Left lung (tissue), 4 donors: ENCODE measurements at regions not wholly inside any gene's neighbourhood (a gene's known extent, or its start where the extent isn't known, plus 50 kb on each side); places are given as distances from the start of the nearest gene placed in this dataset.

Source experiments
- ATAC-seq: fragments of 200-7000 bp; cut with Tn5 transposase; one replicate; pipeline ENCODE4 v1.9.1; 2020; ENCODE audit warnings: moderate library complexity
- DNase-seq, 4 donors: peaks; one replicate each; pipeline ENCODE4 v3.0.0-alpha.2; 2013 to 2020
- H3K27ac ChIP-seq, 2 donors: fragments of 200-600 bp; sonication (generic) in 1 of 2; one replicate each; pipeline versions ENCODE4 v1.5.0 to v1.8.0; 2020 to 2021
- H3K27me3 ChIP-seq, 2 donors: fragments of 200-600 bp; sonication (generic) in 1 of 2; one replicate each; pipeline versions ENCODE4 v1.5.0 to v1.8.0; 2020 to 2021
- H3K36me3 ChIP-seq, 2 donors: fragments of 200-600 bp; sonication (generic) in 1 of 2; one replicate each; pipeline versions ENCODE4 v1.5.0 to v1.8.0; 2020 to 2021
- H3K4me1 ChIP-seq, 2 donors: fragments of 200-600 bp; one replicate each; pipeline ENCODE4 v1.8.0; 2021
- H3K4me3 ChIP-seq, 2 donors: fragments of 200-600 bp; sonication (generic) in 1 of 2; one replicate each; pipeline versions ENCODE4 v1.5.0 to v1.8.0; 2020 to 2021; ENCODE audit warnings: mild to moderate bottlenecking in 1 of 2
- H3K9me3 ChIP-seq, 2 donors: fragments of 200-600 bp; sonication (generic) in 1 of 2; one replicate each; pipeline versions ENCODE4 v1.5.0 to v1.8.0; 2020 to 2021
- CTCF ChIP-seq, 2 donors: fragments of 200-600 bp; sonication (generic) in 1 of 2; IDR thresholded peaks; one replicate each; pipeline versions ENCODE4 v1.5.0 to v1.8.0; 2021; ENCODE audit warnings: antibody characterized with exemption in 2 of 2
- intact Hi-C, 2 donors: fragments of 100-400 bp; cut with DNase I; formaldehyde crosslinking; loops; one replicate each; pipeline versions ENCODE4 v1.11.2 to v1.14.2; 2022
- donor health status: DM: no; HTN: yes; CAD: no.
- donor health status: DM: no; HTN: no; CAD: no.

- Histone ChIP-seq H3K9me3 (no peaks in the 10 kb centered on the region), H3K4me3 (no peak overlapping the region), H3K27ac (no peak overlapping the region), H3K27me3 (no peaks in the 10 kb centered on the region), H3K4me1 (no peaks in the 10 kb centered on the region), H3K36me3 (no peaks in the 10 kb centered on the region)
- DNase-seq, result no peak
- intact Hi-C loops, result no loop called here
- no peak for ATAC-seq
- TF ChIP-seq CTCF (IDR thresholded peaks at IDR 0.05), result no peak
Observed at GRCh38 chr4:125682730-125683129, 368.0 kb downstream of the FAT4 start.

GRCh38 chr4:125688841-125689240, 374.1 kb downstream of the FAT4 start:
- no peaks in the 10 kb centered on the region for H3K4me1 ChIP-seq
- ATAC-seq (no peak), DNase-seq (no peak)
- H3K4me3 ChIP-seq, result no peak overlapping the region
- H3K27ac ChIP-seq, result no peak overlapping the region
- no peaks in the 10 kb centered on the region for H3K9me3 ChIP-seq
- H3K36me3 ChIP-seq, result no peaks in the 10 kb centered on the region
- H3K27me3 ChIP-seq, result no peaks in the 10 kb centered on the region
- intact Hi-C loops, result no loop called here
- no peak for TF ChIP-seq CTCF (IDR thresholded peaks at IDR 0.05)

- H3K4me1 ChIP-seq, result no peaks in the 10 kb centered on the region
- no peaks in the 10 kb centered on the region for H3K27me3 ChIP-seq
- intact Hi-C loops, result no loop called here
- TF ChIP-seq CTCF (IDR thresholded peaks at IDR 0.05), result no peak
- DNase-seq (no peak), ATAC-seq (no peak)
- no peak overlapping the region for H3K27ac ChIP-seq
- no peaks in the 10 kb centered on the region for H3K36me3 ChIP-seq
- no peak overlapping the region for H3K4me3 ChIP-seq
- H3K9me3 ChIP-seq, result no peaks in the 10 kb centered on the region
Observed at GRCh38 chr4:125689805-125690204, 375.1 kb downstream of the FAT4 start.

GRCh38 chr4:125693228-125693627, 378.5 kb downstream of the FAT4 start:
- no peak for TF ChIP-seq CTCF (IDR thresholded peaks at IDR 0.05)
- ATAC-seq, result no peak

GRCh38 chr4:125702406-125702805, 387.7 kb downstream of the FAT4 start:
- Histone ChIP-seq H3K36me3 (no peaks in the 10 kb centered on the region), H3K27me3 (no peaks in the 10 kb centered on the region), H3K27ac (no peak overlapping the region), H3K4me3 (no peak overlapping the region), H3K9me3 (peaks cover 0 to 13% of the 10 kb centered on the region in 2 donors), H3K4me1 (no peaks in the 10 kb centered on the region)
- DNase-seq (no peak), ATAC-seq (no peak)
- no peak for TF ChIP-seq CTCF (IDR thresholded peaks at IDR 0.05)
- intact Hi-C loops, result no loop called here

More at GRCh38 chr4:125693228-125693627, 378.5 kb downstream of the FAT4 start:
- H3K4me1 ChIP-seq, result no peaks in the 10 kb centered on the region
- no peak for DNase-seq
- H3K27me3 ChIP-seq, result no peaks in the 10 kb centered on the region
- no peaks in the 10 kb centered on the region for H3K36me3 ChIP-seq
- intact Hi-C loops, result no loop called here
- H3K4me3 ChIP-seq, result no peak overlapping the region
- peaks cover 0 to 13% of the 10 kb centered on the region in 2 donors for H3K9me3 ChIP-seq
- H3K27ac ChIP-seq, result no peak overlapping the region
